ENCODE measurements at regions not wholly inside any gene's neighbourhood (a gene's known extent, or its start where the extent isn't known, plus 50 kb on each side); places are given as distances from the start of the nearest gene placed in this dataset.

- no peak for TF ChIP-seq NFIC (IDR thresholded peaks at IDR 0.05)
- TF ChIP-seq EGR1 (IDR thresholded peaks at IDR 0.05): no peak
- no peak for TF ChIP-seq CEBPB (IDR thresholded peaks at IDR 0.05)
- TF ChIP-seq TEAD4 (IDR thresholded peaks at IDR 0.05): no peak
- no peak for TF ChIP-seq TCF12 (IDR thresholded peaks at IDR 0.05; ENCODE audit: low read depth)
- no peak for TF ChIP-seq ZBTB7A (IDR thresholded peaks at IDR 0.05; ENCODE audit: low read depth)
- no peak for TF ChIP-seq CREB1 (IDR thresholded peaks at IDR 0.05; ENCODE audit: low read depth)
- TF ChIP-seq MAX (IDR thresholded peaks at IDR 0.05): no peak
- no peak for TF ChIP-seq YY1 (IDR thresholded peaks at IDR 0.05; ENCODE audit: low read depth)
- no peak for TF ChIP-seq EP300 (IDR thresholded peaks at IDR 0.05; ENCODE audit: borderline replicate concordance)
- no peak for TF ChIP-seq USF1 (IDR thresholded peaks at IDR 0.05)
- TF ChIP-seq RAD21 (IDR thresholded peaks at IDR 0.05; ENCODE audit: low read depth): no peak
- TF ChIP-seq TAF1 (IDR thresholded peaks at IDR 0.05; ENCODE audit: low read depth): no peak
- no peak for TF ChIP-seq FOXM1 (IDR thresholded peaks at IDR 0.05; ENCODE audit: borderline replicate concordance, low read depth)
- TF ChIP-seq REST (IDR thresholded peaks at IDR 0.05; ENCODE audit: low read depth): no peak
Observed at GRCh38 chr13:72527333-72527732, 200.1 kb downstream of the MZT1 start.

GRCh38 chr13:72523593-72523992, 203.8 kb downstream of the MZT1 start:
- no peak for TF ChIP-seq TAF1 (IDR thresholded peaks at IDR 0.05; ENCODE audit: low read depth)
- no peak for TF ChIP-seq RAD21 (IDR thresholded peaks at IDR 0.05; ENCODE audit: low read depth)
- no peak for TF ChIP-seq ZBTB7A (IDR thresholded peaks at IDR 0.05; ENCODE audit: low read depth)
- TF ChIP-seq CREB1 (IDR thresholded peaks at IDR 0.05; ENCODE audit: low read depth): no peak
- no peak for TF ChIP-seq TCF12 (IDR thresholded peaks at IDR 0.05; ENCODE audit: low read depth)
- TF ChIP-seq NFIC (IDR thresholded peaks at IDR 0.05): no peak
- no peak for TF ChIP-seq FOXM1 (IDR thresholded peaks at IDR 0.05; ENCODE audit: borderline replicate concordance, low read depth)
- TF ChIP-seq REST (IDR thresholded peaks at IDR 0.05; ENCODE audit: low read depth): no peak
- no peak for TF ChIP-seq EP300 (IDR thresholded peaks at IDR 0.05; ENCODE audit: borderline replicate concordance)
- no peak for TF ChIP-seq YY1 (IDR thresholded peaks at IDR 0.05; ENCODE audit: low read depth)
- no peak for TF ChIP-seq TEAD4 (IDR thresholded peaks at IDR 0.05)
- TF ChIP-seq EGR1 (IDR thresholded peaks at IDR 0.05): no peak
- no peak for TF ChIP-seq CEBPB (IDR thresholded peaks at IDR 0.05)

GRCh38 chr13:72523049-72523448, 204.4 kb downstream of the MZT1 start:
- no peak for TF ChIP-seq TCF12 (IDR thresholded peaks at IDR 0.05; ENCODE audit: low read depth)
- no peak for TF ChIP-seq TEAD4 (IDR thresholded peaks at IDR 0.05)
- no peak for TF ChIP-seq TAF1 (IDR thresholded peaks at IDR 0.05; ENCODE audit: low read depth)
- TF ChIP-seq USF1 (IDR thresholded peaks at IDR 0.05): no peak
- TF ChIP-seq EGR1 (IDR thresholded peaks at IDR 0.05): no peak
- TF ChIP-seq MAX (IDR thresholded peaks at IDR 0.05): no peak
- no peak for TF ChIP-seq FOXM1 (IDR thresholded peaks at IDR 0.05; ENCODE audit: borderline replicate concordance, low read depth)
- TF ChIP-seq REST (IDR thresholded peaks at IDR 0.05; ENCODE audit: low read depth): no peak
- TF ChIP-seq NFIC (IDR thresholded peaks at IDR 0.05): no peak

- TF ChIP-seq REST (IDR thresholded peaks at IDR 0.05; ENCODE audit: low read depth): no peak
Observed at GRCh38 chr13:72521940-72522661, 205.3 kb downstream of the MZT1 start.
